Esophagus muscularis mucosa (tissue), 4 donors: ENCODE measurements at regions not wholly inside any gene's neighbourhood (a gene's known extent, or its start where the extent isn't known, plus 50 kb on each side); places are given as distances from the start of the nearest gene placed in this dataset.
"Not testable (repeated sequence)": the region's sequence is repeated elsewhere in the genome, so short reads cannot be mapped to it uniquely, and the experiment has no call there.

Experiments
- DNase-seq: peaks from one replicate; pipeline ENCODE4 v3.0.0-alpha.2; 2017; ENCODE audit errors: extremely low spot score
- H3K27ac ChIP-seq, 4 donors: fragments of 200-600 bp; sonication (generic); replicated peaks in 1 of 4; 1 replicate in 3 of 4; 2 replicates in 1 of 4; pipeline ENCODE4 v1.5.1; 2016 to 2019; ENCODE audit warnings: mild to moderate bottlenecking in 1 of 4
- H3K27me3 ChIP-seq, 4 donors: fragments of 200-600 bp; sonication (generic); one replicate each; pipeline versions ENCODE4 v1.5.1 to v1.6.0; 2016 to 2019
- H3K36me3 ChIP-seq, 4 donors: fragments of 200-600 bp; sonication (generic); one replicate each; pipeline ENCODE4 v1.5.1; 2016 to 2019
- H3K4me1 ChIP-seq, 4 donors: fragments of 200-600 bp; sonication (generic); one replicate each; pipeline ENCODE4 v1.5.1; 2016 to 2019
- H3K4me3 ChIP-seq, 4 donors: fragments of 200-600 bp; sonication (generic); 1 replicate in 2 of 4; 2 replicates in 2 of 4; pipeline ENCODE4 v1.5.1; 2016 to 2019; ENCODE audit warnings: mild to moderate bottlenecking in 4 of 4, moderate library complexity in 1 of 4
- H3K9me3 ChIP-seq, 4 donors: fragments of 200-600 bp; sonication (generic); 1 replicate in 3 of 4; 2 replicates in 1 of 4; pipeline ENCODE4 v1.5.1; 2016 to 2019
- EP300 ChIP-seq: sonication (generic); formaldehyde crosslinking; IDR thresholded peaks from one replicate; pipeline ENCODE4 v1.6.1; 2017; ENCODE audit warnings: antibody characterized with exemption
- POLR2A ChIP-seq: fragments of 450-650 bp; IDR thresholded peaks from one replicate; pipeline ENCODE4 v1.6.1; 2017; ENCODE audit warnings: antibody characterized with exemption, moderate library complexity, mild to moderate bottlenecking, low read depth
- POLR2AphosphoS5 ChIP-seq, 2 donors: sonication (generic); formaldehyde crosslinking; IDR thresholded peaks; one replicate each; pipeline ENCODE4 v1.6.1; 2017; ENCODE audit warnings: antibody characterized with exemption in 2 of 2
- WGBS: methylation state at CpG from one replicate; pipeline ENCODE4 v1.1.5; 2018; 5-methylcytosine and 5-hydroxymethylcytosine counted together
- intact Hi-C: fragments of 100-400 bp; cut with DNase I; formaldehyde crosslinking; loops from one replicate; pipeline ENCODE4 v1.15.1; 2023
- TF ChIP-seq, protein P1 (sequence below), 3 experiments: fragments of 200-600 bp in 2 of 3; fragments of 450-650 bp in 1 of 3; sonication (generic) in 2 of 3; IDR thresholded peaks; one replicate each; pipeline ENCODE4 v1.5.1; 2017 to 2019; ENCODE audit warnings: antibody characterized with exemption in 3 of 3, mild to moderate bottlenecking in 2 of 3, moderate library complexity in 1 of 3

DNA sequence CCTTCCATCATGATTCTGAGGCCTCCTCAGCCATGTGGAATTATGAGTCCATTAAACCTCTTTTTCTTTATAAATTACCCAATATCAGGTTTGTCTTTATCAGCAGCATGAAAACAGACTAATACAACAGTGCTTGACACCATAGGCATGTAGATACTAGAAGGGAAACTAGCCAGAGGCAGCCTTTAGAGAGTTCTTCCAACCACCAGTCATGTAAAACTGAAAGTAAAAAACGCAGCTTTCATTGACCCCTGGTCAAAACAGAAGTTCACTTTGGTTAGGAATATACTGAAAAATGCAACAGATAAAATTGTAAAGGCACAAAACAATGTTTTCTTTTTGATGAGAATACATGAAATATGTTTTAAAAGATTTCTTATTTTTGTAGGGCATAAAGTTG is 122.8 kb upstream of the L3MBTL4 start:
- 38% methylated on average over 1 of the region's 1 CpG for WGBS
- intact Hi-C loops, result no loop called here

GRCh38 chr18:6541131-6541679 is 126.5 kb upstream of the L3MBTL4 start:
- H3K4me1 ChIP-seq, intact Hi-C loops, H3K9me3 ChIP-seq, H3K36me3 ChIP-seq, H3K27me3 ChIP-seq, H3K27ac ChIP-seq, DNase-seq, H3K4me3 ChIP-seq: not testable (repeated sequence)
- 78% methylated on average over 6 of the region's 6 CpGs for WGBS

More for the DNA sequence above, 122.8 kb upstream of the L3MBTL4 start:
- Histone ChIP-seq H3K9me3 (no peaks in the 10 kb centered on the region), H3K27me3 (peaks cover 0 to 6% (median 0%) of the 10 kb centered on the region in 4 donors), H3K4me3 (no peak overlapping the region), H3K4me1 (no peaks in the 10 kb centered on the region), H3K27ac (no peak overlapping the region), H3K36me3 (no peaks in the 10 kb centered on the region)
- no peak for TF ChIP-seq POLR2AphosphoS5 (IDR thresholded peaks at IDR 0.05)
- TF ChIP-seq, protein P1, sequence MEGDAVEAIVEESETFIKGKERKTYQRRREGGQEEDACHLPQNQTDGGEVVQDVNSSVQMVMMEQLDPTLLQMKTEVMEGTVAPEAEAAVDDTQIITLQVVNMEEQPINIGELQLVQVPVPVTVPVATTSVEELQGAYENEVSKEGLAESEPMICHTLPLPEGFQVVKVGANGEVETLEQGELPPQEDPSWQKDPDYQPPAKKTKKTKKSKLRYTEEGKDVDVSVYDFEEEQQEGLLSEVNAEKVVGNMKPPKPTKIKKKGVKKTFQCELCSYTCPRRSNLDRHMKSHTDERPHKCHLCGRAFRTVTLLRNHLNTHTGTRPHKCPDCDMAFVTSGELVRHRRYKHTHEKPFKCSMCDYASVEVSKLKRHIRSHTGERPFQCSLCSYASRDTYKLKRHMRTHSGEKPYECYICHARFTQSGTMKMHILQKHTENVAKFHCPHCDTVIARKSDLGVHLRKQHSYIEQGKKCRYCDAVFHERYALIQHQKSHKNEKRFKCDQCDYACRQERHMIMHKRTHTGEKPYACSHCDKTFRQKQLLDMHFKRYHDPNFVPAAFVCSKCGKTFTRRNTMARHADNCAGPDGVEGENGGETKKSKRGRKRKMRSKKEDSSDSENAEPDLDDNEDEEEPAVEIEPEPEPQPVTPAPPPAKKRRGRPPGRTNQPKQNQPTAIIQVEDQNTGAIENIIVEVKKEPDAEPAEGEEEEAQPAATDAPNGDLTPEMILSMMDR (IDR thresholded peaks at IDR 0.05), result no peak
- TF ChIP-seq POLR2A, result no peak
- TF ChIP-seq EP300, result no peak
- no peak for DNase-seq

- no peaks in the 10 kb centered on the region for H3K4me1 ChIP-seq
- no peak overlapping the region for H3K27ac ChIP-seq
- DNase-seq, result no peak
- no peak overlapping the region for H3K4me3 ChIP-seq
- H3K36me3 ChIP-seq, result no peaks in the 10 kb centered on the region
- H3K27me3 ChIP-seq, result peaks cover 0 to 6% (median 0%) of the 10 kb centered on the region in 4 donors
- TF ChIP-seq, protein P1 (IDR thresholded peaks at IDR 0.05), result no peak
- no peak for TF ChIP-seq POLR2AphosphoS5 (IDR thresholded peaks at IDR 0.05)
- WGBS, result 62% methylated on average over 5 of the region's 5 CpGs
- H3K9me3 ChIP-seq, result no peaks in the 10 kb centered on the region
- intact Hi-C loops, result no loop called here
These were observed 127.6 kb upstream of the L3MBTL4 start for GRCh38 chr18:6542296-6542695.

- Histone ChIP-seq H3K9me3 (no peaks in the 10 kb centered on the region), H3K27ac (no peak overlapping the region), H3K27me3 (peaks cover 0 to 6% (median 0%) of the 10 kb centered on the region in 4 donors), H3K4me3 (no peak overlapping the region), H3K4me1 (no peaks in the 10 kb centered on the region), H3K36me3 (no peaks in the 10 kb centered on the region)
- WGBS, result 30% methylated on average over 8 of the region's 8 CpGs
- intact Hi-C loops, result no loop called here
- TF ChIP-seq, protein P1 (IDR thresholded peaks at IDR 0.05), result peak; percentile 47 to 54 (median 53)
- no peak for TF ChIP-seq EP300
- DNase-seq, result no peak
These were observed 128.7 kb upstream of the L3MBTL4 start for GRCh38 chr18:6543330-6543908.

- WGBS, result 67% methylated on average over 4 of the region's 4 CpGs
- DNase-seq, result peak; percentile 60
- H3K27ac ChIP-seq, result no peak overlapping the region
- TF ChIP-seq, protein P1 (IDR thresholded peaks at IDR 0.05), result no peak
- TF ChIP-seq POLR2AphosphoS5 (IDR thresholded peaks at IDR 0.05), result no peak
- TF ChIP-seq EP300, result no peak
- TF ChIP-seq POLR2A, result no peak
- intact Hi-C loops, result no loop called here
- H3K27me3 ChIP-seq, result peaks cover 0 to 6% (median 0%) of the 10 kb centered on the region in 4 donors
- H3K36me3 ChIP-seq, result no peaks in the 10 kb centered on the region
- H3K4me3 ChIP-seq, result no peak overlapping the region
- no peaks in the 10 kb centered on the region for H3K9me3 ChIP-seq
- H3K4me1 ChIP-seq, result no peaks in the 10 kb centered on the region
These were observed 131.5 kb upstream of the L3MBTL4 start for GRCh38 chr18:6546229-6546628.
